Spinal cord (tissue), 9 donors: ENCODE measurements at regions not wholly inside any gene's neighbourhood (a gene's known extent, or its start where the extent isn't known, plus 50 kb on each side); places are given as distances from the start of the nearest gene placed in this dataset.

Experiments used
- DNase-seq, 6 donors: peaks; one replicate each; pipeline versions ENCODE4 v3.0.0 to v3.0.0-alpha.2; 2013 to 2015; ENCODE audit warnings: low spot score in 6 of 6, low read depth in 4 of 6
- H3K27ac ChIP-seq: one replicate; pipeline ENCODE4 v1.5.1; 2013; ENCODE audit warnings: low read depth, low read length, control low read depth
- H3K27me3 ChIP-seq: one replicate; pipeline ENCODE4 v1.6.1; 2013; ENCODE audit warnings: low read length; ENCODE audit not compliant: control insufficient read depth, insufficient read depth
- H3K36me3 ChIP-seq: one replicate; pipeline ENCODE4 v1.6.1; 2013; ENCODE audit warnings: low read length; ENCODE audit not compliant: control insufficient read depth, insufficient read depth
- H3K4me1 ChIP-seq: one replicate; pipeline ENCODE4 v1.6.1; 2013; ENCODE audit warnings: low read length; ENCODE audit not compliant: control insufficient read depth, insufficient read depth
- H3K4me3 ChIP-seq: one replicate; pipeline ENCODE4 v1.5.1; 2013; ENCODE audit warnings: low read depth, low read length, control low read depth
- H3K9me3 ChIP-seq: one replicate; pipeline ENCODE4 v1.6.1; 2013; ENCODE audit warnings: low read length; ENCODE audit not compliant: control insufficient read depth, insufficient read depth
- WGBS: methylation state at CpG from one replicate; pipeline ENCODE4 v1.1.5; 2013; ENCODE audit warnings: missing lambda C conversion rate; ENCODE audit not compliant: insufficient coverage; 5-methylcytosine and 5-hydroxymethylcytosine counted together
- donor health status: healthy.

DNA sequence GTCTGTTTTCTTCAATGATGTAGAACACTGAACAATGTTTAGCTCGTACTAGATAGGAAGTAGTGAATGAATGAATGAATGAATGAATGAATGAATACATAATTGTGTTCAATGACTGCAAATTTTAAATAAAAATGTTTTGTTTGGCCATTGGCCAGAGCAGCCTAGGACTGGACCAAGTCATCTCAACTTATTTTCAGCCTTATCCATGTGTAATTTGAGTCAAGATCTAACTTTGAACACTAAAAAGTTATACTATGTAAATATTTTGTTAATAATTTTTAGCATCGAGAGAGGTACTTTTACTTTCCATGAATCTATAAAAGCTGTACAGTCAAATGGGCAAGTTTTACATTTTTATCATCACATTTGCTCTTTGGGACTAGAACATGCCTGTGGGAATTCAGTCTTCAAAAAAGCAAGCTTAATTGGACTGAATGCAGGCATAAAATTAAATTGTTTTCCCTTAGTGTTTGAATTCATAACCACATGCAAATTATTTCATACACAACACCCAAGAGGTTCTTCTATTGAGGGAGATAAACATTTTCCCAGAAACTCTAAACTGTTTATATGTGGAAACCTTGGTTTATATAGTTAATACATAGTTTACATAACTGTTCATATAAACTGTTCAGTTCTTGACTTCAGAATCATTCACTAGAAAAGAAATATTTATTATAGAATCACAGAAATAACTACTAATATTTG is 222.1 kb upstream of the ANO3 start:
- Histone ChIP-seq H3K27me3 (no peaks in the 10 kb centered on the region), H3K9me3 (no peaks in the 10 kb centered on the region), H3K4me3 (no peak overlapping the region), H3K36me3 (no peaks in the 10 kb centered on the region), H3K27ac (no peak overlapping the region), H3K4me1 (no peaks in the 10 kb centered on the region)
- no peak for DNase-seq
- 60% methylated on average over 1 of the region's 2 CpGs for WGBS

DNA sequence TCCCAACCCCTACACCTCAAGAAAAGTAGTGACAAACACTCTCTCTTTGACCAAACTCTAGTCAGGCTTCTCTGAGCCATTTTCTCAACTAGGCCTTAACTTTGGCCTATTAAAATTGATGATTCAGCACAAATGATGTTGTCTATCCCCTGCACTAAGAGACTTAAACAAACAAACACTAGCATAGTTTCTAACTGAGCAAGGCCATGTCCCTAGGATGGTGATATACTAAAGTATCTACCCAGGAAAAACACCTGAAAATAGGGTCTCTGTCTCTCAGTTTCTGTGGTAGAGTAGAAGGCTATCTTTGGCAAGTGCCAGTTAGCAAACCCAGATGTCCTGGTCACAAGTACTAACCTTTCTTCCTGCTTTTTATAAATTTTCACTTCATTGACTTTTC is 219.7 kb upstream of the ANO3 start:
- Histone ChIP-seq H3K27me3 (no peaks in the 10 kb centered on the region), H3K36me3 (no peaks in the 10 kb centered on the region), H3K9me3 (no peaks in the 10 kb centered on the region), H3K4me1 (no peaks in the 10 kb centered on the region), H3K4me3 (no peak overlapping the region), H3K27ac (no peak overlapping the region)
- DNase-seq, result no peak

DNA sequence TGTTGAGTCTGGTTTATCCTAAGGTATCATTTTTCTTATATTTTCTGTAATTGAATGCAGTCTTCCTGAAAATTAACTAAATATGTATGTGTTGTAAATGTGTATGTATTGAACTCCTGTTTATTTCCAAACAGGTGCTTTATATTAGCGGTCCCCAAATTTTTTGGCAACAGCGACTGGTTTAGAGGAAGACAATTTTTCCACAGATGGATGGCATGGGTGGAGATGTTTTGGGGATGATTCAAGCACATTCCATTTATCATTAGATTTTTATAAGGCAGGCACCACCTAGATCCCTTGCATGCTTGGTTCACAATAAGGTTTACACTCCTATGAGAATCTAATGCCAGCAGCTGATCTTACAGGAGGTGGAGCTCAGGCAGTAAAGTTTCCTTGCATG is 210.5 kb upstream of the ANO3 start:
- no peak for DNase-seq
- no peak overlapping the region for H3K27ac ChIP-seq
- WGBS, result no CpG with 5 or more reads among the region's 2 CpGs

GRCh38 chr11:26126741-26127140 is 205.2 kb upstream of the ANO3 start:
- Histone ChIP-seq H3K27me3 (no peaks in the 10 kb centered on the region), H3K4me1 (no peaks in the 10 kb centered on the region), H3K4me3 (no peak overlapping the region), H3K36me3 (no peaks in the 10 kb centered on the region), H3K9me3 (no peaks in the 10 kb centered on the region), H3K27ac (no peak overlapping the region)
- no peak for DNase-seq

More for the DNA sequence above, 210.5 kb upstream of the ANO3 start:
- Histone ChIP-seq H3K36me3 (no peaks in the 10 kb centered on the region), H3K9me3 (no peaks in the 10 kb centered on the region), H3K4me3 (no peak overlapping the region), H3K4me1 (no peaks in the 10 kb centered on the region), H3K27me3 (no peaks in the 10 kb centered on the region)

DNA sequence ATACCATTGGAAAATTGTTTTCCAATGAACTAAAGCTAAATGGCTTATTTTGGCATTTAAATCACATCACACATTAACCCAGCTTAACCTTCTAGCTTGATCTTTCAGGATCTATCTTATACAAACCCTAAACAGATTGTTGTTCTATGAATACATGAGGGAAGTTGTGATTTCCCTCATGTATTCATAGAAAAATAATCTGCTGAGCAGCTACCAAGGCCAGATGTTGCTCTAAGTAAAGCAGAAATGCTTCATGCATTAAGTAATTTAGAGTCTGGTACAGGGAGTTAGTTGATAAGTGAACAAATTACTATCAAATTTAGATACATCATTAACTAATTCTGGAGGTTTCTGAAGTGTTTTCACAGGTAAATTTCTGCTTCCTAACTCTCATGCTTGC is 204.6 kb upstream of the ANO3 start:
- Histone ChIP-seq H3K4me1 (no peaks in the 10 kb centered on the region), H3K36me3 (no peaks in the 10 kb centered on the region), H3K4me3 (no peak overlapping the region), H3K27me3 (no peaks in the 10 kb centered on the region), H3K27ac (no peak overlapping the region), H3K9me3 (no peaks in the 10 kb centered on the region)
- no peak for DNase-seq

DNA sequence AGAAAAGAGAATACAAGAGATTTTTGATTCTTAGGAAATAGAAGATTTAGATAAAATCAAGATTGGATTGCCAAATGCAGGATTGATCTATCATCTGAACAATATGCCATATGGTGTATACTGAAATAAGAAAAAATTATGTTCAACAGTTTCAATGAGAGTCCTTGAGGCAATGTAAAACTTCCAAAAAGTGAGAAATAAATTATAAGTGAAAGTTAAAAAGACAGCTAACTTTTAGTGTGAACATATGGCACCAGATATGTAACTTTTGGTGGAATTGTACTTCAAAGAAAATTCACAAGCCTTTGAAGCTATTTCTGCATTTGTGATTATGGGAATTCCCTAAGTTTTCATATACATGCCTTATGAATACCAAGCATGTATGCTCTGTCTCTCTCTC is 200.5 kb upstream of the ANO3 start:
- Histone ChIP-seq H3K4me1 (no peaks in the 10 kb centered on the region), H3K9me3 (no peaks in the 10 kb centered on the region), H3K4me3 (no peak overlapping the region), H3K36me3 (no peaks in the 10 kb centered on the region), H3K27ac (no peak overlapping the region), H3K27me3 (no peaks in the 10 kb centered on the region)
- peak in 2 of 6 donors; percentile 9 to 56 for DNase-seq

DNA sequence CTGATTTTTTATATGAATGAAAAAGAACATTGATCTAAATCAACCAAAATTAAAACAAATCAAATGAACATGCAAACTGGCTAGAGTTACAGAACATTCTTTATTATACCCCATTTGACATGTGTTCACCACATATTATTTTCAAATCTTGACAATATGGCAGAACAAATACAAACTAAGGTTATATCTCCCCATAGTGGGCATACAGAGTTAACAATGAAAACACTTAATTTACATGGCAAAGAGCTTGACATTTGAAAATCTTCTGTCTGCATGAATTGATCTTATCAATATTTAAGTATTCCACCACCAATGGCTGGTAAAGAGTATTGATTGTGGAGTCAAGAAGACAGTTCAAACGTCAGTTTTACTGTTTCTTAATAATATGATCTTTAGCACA is 197.9 kb upstream of the ANO3 start:
- H3K36me3 ChIP-seq, result no peaks in the 10 kb centered on the region
- H3K4me3 ChIP-seq, result no peak overlapping the region
- no CpG with 5 or more reads among the region's 1 CpG for WGBS
- no peaks in the 10 kb centered on the region for H3K27me3 ChIP-seq
- no peaks in the 10 kb centered on the region for H3K9me3 ChIP-seq
- peak in 1 of 6 donors; percentile 16 for DNase-seq
- H3K27ac ChIP-seq, result no peak overlapping the region
- no peaks in the 10 kb centered on the region for H3K4me1 ChIP-seq

DNA sequence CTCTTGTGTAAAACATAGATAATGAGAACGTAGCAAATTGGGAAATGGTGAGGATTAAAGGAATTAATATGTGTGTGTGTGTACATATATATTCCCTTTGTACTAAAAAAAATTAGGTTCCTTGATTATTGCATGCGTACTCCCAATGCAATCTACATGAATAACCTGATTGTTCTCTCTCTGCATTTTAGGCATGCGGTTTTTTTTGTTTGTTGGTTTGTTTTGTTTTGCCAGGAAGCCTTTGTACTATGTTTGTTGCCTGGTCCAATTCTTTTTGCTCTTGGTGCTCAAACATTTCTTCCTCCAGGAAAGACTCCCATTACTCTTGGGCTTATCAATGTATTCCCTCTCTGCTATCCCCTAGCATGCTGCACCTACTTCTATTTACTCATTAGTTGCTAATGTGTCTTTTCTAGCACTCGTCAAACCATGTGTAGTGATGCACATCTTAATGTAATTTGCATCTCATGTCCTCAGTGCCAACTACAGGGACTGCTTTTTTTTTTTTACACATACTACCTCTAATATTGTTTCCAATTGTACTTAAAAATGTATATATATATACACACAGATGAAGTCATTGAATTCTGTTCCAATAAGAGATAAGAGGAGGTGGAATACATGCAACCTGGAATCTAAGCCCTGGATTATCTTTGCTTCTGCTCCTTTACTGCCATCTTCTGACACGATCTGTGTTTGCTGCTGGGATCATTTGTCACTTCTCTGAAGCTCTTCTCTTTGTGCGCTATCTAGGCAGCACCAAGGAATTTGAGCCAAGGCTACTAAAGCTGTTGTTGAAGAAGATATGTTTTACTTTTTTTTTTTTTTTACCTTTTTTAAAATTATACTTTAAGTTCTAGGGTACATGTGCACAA is 197.2 kb upstream of the ANO3 start:
- WGBS, result no CpG with 5 or more reads among the region's 6 CpGs
- Histone ChIP-seq H3K27me3 (no peaks in the 10 kb centered on the region), H3K36me3 (no peaks in the 10 kb centered on the region), H3K4me1 (no peaks in the 10 kb centered on the region), H3K27ac (no peak overlapping the region), H3K9me3 (no peaks in the 10 kb centered on the region), H3K4me3 (no peak overlapping the region)
- DNase-seq, result peak; percentile 20 to 93 (median 44)

DNA sequence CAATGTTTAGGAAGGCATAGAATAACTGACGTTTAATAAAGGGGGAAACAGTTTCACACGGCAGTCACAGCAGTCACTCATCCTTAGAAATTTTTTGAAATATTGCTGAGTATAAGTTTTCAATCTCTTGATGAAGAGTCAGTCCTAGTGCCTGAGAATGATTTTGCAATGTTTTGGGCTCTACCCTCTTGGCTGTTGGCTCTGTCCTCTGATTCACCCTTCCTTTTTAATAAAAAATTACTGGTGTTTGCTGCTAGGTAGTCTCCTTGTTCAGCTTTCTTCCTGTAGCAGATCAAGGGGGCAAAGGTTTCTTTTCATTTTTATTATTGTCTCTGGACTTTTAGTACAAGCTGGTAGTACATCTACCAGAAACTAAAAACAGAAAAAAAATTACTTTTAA is 194.3 kb upstream of the ANO3 start:
- Histone ChIP-seq H3K36me3 (no peaks in the 10 kb centered on the region), H3K27ac (no peak overlapping the region), H3K27me3 (no peaks in the 10 kb centered on the region), H3K4me3 (no peak overlapping the region), H3K9me3 (no peaks in the 10 kb centered on the region), H3K4me1 (no peaks in the 10 kb centered on the region)
- no peak for DNase-seq
- no CpG with 5 or more reads among the region's 2 CpGs for WGBS

DNA sequence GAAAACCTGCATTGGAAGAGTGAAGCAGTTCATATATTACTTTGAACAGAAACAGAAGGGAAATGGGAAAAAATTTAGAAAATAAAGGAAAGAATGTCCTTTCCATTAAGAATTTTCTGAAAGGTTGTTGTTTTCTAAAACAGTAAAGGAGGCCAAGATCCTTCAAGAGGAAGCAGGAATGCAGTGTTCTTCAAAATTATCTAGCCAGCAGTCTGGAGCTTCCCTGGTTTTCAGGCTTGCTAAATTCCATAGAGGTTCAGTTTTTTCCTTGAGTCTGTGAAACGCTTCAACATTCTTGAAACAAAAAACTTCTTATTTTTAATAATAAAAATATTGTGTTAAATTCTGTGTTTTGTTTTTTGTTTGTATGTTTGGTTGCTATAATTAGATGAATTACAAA is 189.0 kb upstream of the ANO3 start:
- H3K27me3 ChIP-seq, result no peaks in the 10 kb centered on the region
- DNase-seq, result no peak
- H3K27ac ChIP-seq, result no peak overlapping the region
- H3K9me3 ChIP-seq, result no peaks in the 10 kb centered on the region
- H3K4me3 ChIP-seq, result no peak overlapping the region
- no CpG with 5 or more reads among the region's 1 CpG for WGBS
- H3K36me3 ChIP-seq, result no peaks in the 10 kb centered on the region
- no peaks in the 10 kb centered on the region for H3K4me1 ChIP-seq
